Astrocyte (in vitro differentiated cells and primary cell): ENCODE measurements at regions not wholly inside any gene's neighbourhood (a gene's known extent, or its start where the extent isn't known, plus 50 kb on each side); places are given as distances from the start of the nearest gene placed in this dataset.

ENCODE experiments used
- DNase-seq: peaks from one replicate; pipeline ENCODE4 v3.0.0-alpha.2; 2010; ENCODE audit warnings: low read depth
- FAIRE-seq: peaks from 2 replicates; lab custom pipeline; 2011; peaks lifted over from hg19 to GRCh38; lab: Jason Lieb, UNC
- H2AFZ ChIP-seq: 2 replicates; pipeline ENCODE4 v1.6.0; 2012; ENCODE audit warnings: low read depth, low read length, inconsistent platforms
- H3K27ac ChIP-seq: 2 replicates; pipeline ENCODE4 v1.5.1; 2011; ENCODE audit warnings: low read depth, low read length, inconsistent platforms
- H3K27me3 ChIP-seq: 2 replicates; pipeline ENCODE4 v1.6.0; 2011; ENCODE audit warnings: low read length, inconsistent platforms; ENCODE audit not compliant: insufficient read depth
- H3K36me3 ChIP-seq: 2 replicates; pipeline ENCODE4 v1.5.1; 2011; ENCODE audit warnings: low read length, inconsistent platforms; ENCODE audit not compliant: insufficient read depth
- H3K4me1 ChIP-seq: 2 replicates; pipeline ENCODE4 v1.5.1; 2011; ENCODE audit warnings: low read length, inconsistent platforms; ENCODE audit not compliant: insufficient read depth
- H3K4me2 ChIP-seq: 2 replicates; pipeline ENCODE4 v1.6.0; 2012; ENCODE audit warnings: low read length, inconsistent platforms
- H3K4me3 ChIP-seq: 2 replicates; pipeline ENCODE4 v1.5.1; 2011; ENCODE audit warnings: low read depth, mild to moderate bottlenecking, low read length, inconsistent platforms; ENCODE audit not compliant: insufficient read depth
- H3K79me2 ChIP-seq: 2 replicates; pipeline ENCODE4 v1.6.0; 2012; ENCODE audit warnings: mild to moderate bottlenecking, low read length, inconsistent platforms; ENCODE audit not compliant: insufficient read depth
- H3K9ac ChIP-seq: 2 replicates; pipeline ENCODE4 v1.6.0; 2012; ENCODE audit warnings: mild to moderate bottlenecking, low read length, inconsistent platforms
- H3K9me3 ChIP-seq: 2 replicates; pipeline ENCODE4 v1.5.1; 2012; ENCODE audit warnings: low read depth, mild to moderate bottlenecking, low read length, inconsistent platforms; ENCODE audit not compliant: insufficient read depth
- H4K20me1 ChIP-seq: 2 replicates; pipeline ENCODE4 v1.6.0; 2012; ENCODE audit warnings: low read length, inconsistent platforms; ENCODE audit not compliant: insufficient read depth
- H3K27ac Mint-ChIP-seq: one replicate; pipeline ENCODE4 v1.8.0; 2021; ENCODE audit warnings: mild to moderate bottlenecking, mixed read lengths; ENCODE audit not compliant: unreplicated experiment
- H3K27me3 Mint-ChIP-seq: one replicate; pipeline ENCODE4 v1.8.0; 2021; ENCODE audit warnings: low read depth, mixed read lengths; ENCODE audit not compliant: unreplicated experiment
- H3K36me3 Mint-ChIP-seq: one replicate; pipeline ENCODE4 v1.8.0; 2021; ENCODE audit warnings: low read depth, mixed read lengths; ENCODE audit not compliant: unreplicated experiment
- H3K4me1 Mint-ChIP-seq: one replicate; pipeline ENCODE4 v1.8.0; 2021; ENCODE audit warnings: low read depth, mixed read lengths; ENCODE audit not compliant: unreplicated experiment
- H3K4me3 Mint-ChIP-seq: one replicate; pipeline ENCODE4 v1.8.0; 2021; ENCODE audit warnings: mild to moderate bottlenecking, moderate library complexity, mixed read lengths; ENCODE audit not compliant: unreplicated experiment
- H3K9me3 Mint-ChIP-seq: one replicate; pipeline ENCODE4 v1.8.0; 2021; ENCODE audit warnings: mild to moderate bottlenecking, mixed read lengths; ENCODE audit not compliant: unreplicated experiment
- CTCF ChIP-seq: IDR thresholded peaks from 2 replicates; pipeline ENCODE4 v1.5.1; 2011; ENCODE audit warnings: low read depth, mild to moderate bottlenecking, inconsistent platforms, low read length, moderate library complexity; ENCODE audit not compliant: insufficient read depth
- EZH2 ChIP-seq: IDR thresholded peaks from 2 replicates; pipeline ENCODE4 v1.6.1; 2012; ENCODE audit warnings: mild to moderate bottlenecking, low read length, inconsistent platforms; ENCODE audit not compliant: insufficient read depth

- peaks cover 15% of the 10 kb centered on the region for H3K36me3 Mint-ChIP-seq
Measured at GRCh38 chr5:142397178-142397577, 72.4 kb upstream of the SPRY4 start.

GRCh38 chr5:142396436-142397038, 71.7 kb upstream of the SPRY4 start:
- Histone ChIP-seq H4K20me1 (no peaks in the 10 kb centered on the region), H3K79me2 (no peaks in the 10 kb centered on the region), H3K4me3 (no peak overlapping the region), H3K4me2 (no peak overlapping the region), H3K9me3 (peaks cover 4% of the 10 kb centered on the region), H2AFZ (no peak overlapping the region), H3K4me1 (no peaks in the 10 kb centered on the region), H3K27ac (no peak overlapping the region), H3K27me3 (no peaks in the 10 kb centered on the region), H3K36me3 (no peaks in the 10 kb centered on the region), H3K9ac (no peak overlapping the region)
- Mint-ChIP-seq H3K27me3 (peaks cover 5% of the 10 kb centered on the region), H3K4me3 (no peak overlapping the region), H3K4me1 (no peaks in the 10 kb centered on the region), H3K9me3 (peaks cover 27% of the 10 kb centered on the region), H3K27ac (no peak overlapping the region), H3K36me3 (peaks cover 15% of the 10 kb centered on the region)
- no peak for TF ChIP-seq EZH2
- no peak for DNase-seq
- no peak for FAIRE-seq

More at GRCh38 chr5:142397178-142397577, 72.4 kb upstream of the SPRY4 start:
- TF ChIP-seq EZH2 (no peak), CTCF (no peak)
- Mint-ChIP-seq H3K4me1 (no peaks in the 10 kb centered on the region), H3K9me3 (peaks cover 27% of the 10 kb centered on the region), H3K27me3 (peaks cover 2% of the 10 kb centered on the region), H3K4me3 (no peak overlapping the region), H3K27ac (no peak overlapping the region)
- FAIRE-seq (no peak), DNase-seq (no peak)
- Histone ChIP-seq H3K27me3 (no peaks in the 10 kb centered on the region), H3K4me3 (no peak overlapping the region), H3K4me2 (no peak overlapping the region), H3K9me3 (peaks cover 4% of the 10 kb centered on the region), H3K79me2 (no peaks in the 10 kb centered on the region), H3K4me1 (no peaks in the 10 kb centered on the region), H3K36me3 (no peaks in the 10 kb centered on the region), H3K9ac (no peak overlapping the region), H3K27ac (no peak overlapping the region), H2AFZ (no peak overlapping the region), H4K20me1 (no peaks in the 10 kb centered on the region)

DNA sequence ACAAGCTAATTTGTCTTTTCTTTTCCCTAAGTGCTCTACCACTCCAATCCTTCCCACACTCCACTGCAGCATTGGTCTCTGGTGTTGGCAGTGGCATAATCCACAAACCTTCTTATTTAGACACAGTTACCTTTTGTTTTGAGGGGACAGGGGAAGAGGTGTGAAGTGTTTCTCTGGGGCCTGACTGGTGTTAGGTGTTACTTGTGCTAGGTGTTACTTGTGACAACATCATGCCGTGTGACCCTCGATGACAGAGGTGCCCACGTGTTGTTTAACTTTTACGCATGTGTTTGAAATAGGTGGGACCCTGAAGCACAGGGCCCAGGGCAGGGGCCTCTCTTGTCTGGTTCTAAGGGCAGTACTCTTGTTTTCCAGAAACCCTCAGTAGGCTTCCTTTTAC, 70.5 kb upstream of the SPRY4 start:
- H3K79me2 ChIP-seq = no peaks in the 10 kb centered on the region
- H3K27ac ChIP-seq = no peak overlapping the region
- H3K9me3 ChIP-seq = peaks cover 4% of the 10 kb centered on the region
- peaks cover 27% of the 10 kb centered on the region for H3K9me3 Mint-ChIP-seq
- TF ChIP-seq EZH2 (no peak), CTCF (no peak)
- FAIRE-seq = peak; percentile 5
- H3K27me3 Mint-ChIP-seq = peaks cover 7% of the 10 kb centered on the region
- no peak overlapping the region for H3K4me3 Mint-ChIP-seq
- H4K20me1 ChIP-seq = no peaks in the 10 kb centered on the region
- H3K36me3 ChIP-seq = no peaks in the 10 kb centered on the region
- H3K4me3 ChIP-seq = no peak overlapping the region
- peaks cover under 1% of the 10 kb centered on the region for H3K4me1 Mint-ChIP-seq
- H2AFZ ChIP-seq = no peak overlapping the region
- no peak for DNase-seq
- peaks cover 2% of the 10 kb centered on the region for H3K4me1 ChIP-seq
- H3K27me3 ChIP-seq = peaks cover 4% of the 10 kb centered on the region
- no peak overlapping the region for H3K4me2 ChIP-seq
- peaks cover 15% of the 10 kb centered on the region for H3K36me3 Mint-ChIP-seq
- no peak overlapping the region for H3K9ac ChIP-seq
- H3K27ac Mint-ChIP-seq = no peak overlapping the region
